Hepatocyte (in vitro differentiated cells): ENCODE measurements at regions not wholly inside any gene's neighbourhood (a gene's known extent, or its start where the extent isn't known, plus 50 kb on each side); places are given as distances from the start of the nearest gene placed in this dataset.

Experiments
- CTCF ChIP-seq: fragments of 200-600 bp; sonication (generic); IDR thresholded peaks from 2 replicates; pipeline ENCODE4 v1.5.1; 2016; ENCODE audit warnings: antibody characterized with exemption, mild to moderate bottlenecking; ENCODE audit not compliant: poor library complexity
- EZH2 ChIP-seq: fragments of 200-600 bp; sonication (generic); IDR thresholded peaks from 2 replicates; pipeline ENCODE4 v1.6.1; 2016; ENCODE audit warnings: antibody characterized with exemption, mild to moderate bottlenecking, borderline replicate concordance

DNA sequence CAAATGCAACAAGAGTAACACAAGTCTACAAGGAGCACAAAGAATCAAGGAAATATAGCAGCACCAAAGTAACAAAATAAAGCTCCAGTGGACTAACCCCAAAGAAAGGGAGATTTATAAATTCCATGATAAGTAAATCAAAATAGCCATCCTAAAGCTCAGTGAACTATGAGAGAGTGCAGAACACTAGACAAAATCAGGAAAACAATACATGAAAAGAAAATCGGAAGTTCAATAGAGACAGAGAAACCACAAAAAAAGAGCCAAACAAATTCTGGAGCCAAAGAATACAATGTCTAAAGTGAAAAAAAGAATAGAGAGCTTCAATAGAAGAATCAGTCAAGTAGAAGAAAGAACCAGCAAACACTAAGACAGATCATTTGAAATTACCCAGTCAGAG, 247.3 kb upstream of the TENT5A start:
- no peak for TF ChIP-seq CTCF
- no peak for TF ChIP-seq EZH2
